HUDEP-2 (cell line): ENCODE measurements at regions not wholly inside any gene's neighbourhood (a gene's known extent, or its start where the extent isn't known, plus 50 kb on each side); places are given as distances from the start of the nearest gene placed in this dataset.
"Not testable (repeated sequence)": the region's sequence is repeated elsewhere in the genome, so short reads cannot be mapped to it uniquely, and the experiment has no call there.

Source experiments
- DNase-seq, 76 experiments: peaks; one replicate each; lab custom pipeline; 2025; ENCODE audit not compliant: unreplicated experiment in 76 of 76; lab: John Stamatoyannopoulos, UW

DNA sequence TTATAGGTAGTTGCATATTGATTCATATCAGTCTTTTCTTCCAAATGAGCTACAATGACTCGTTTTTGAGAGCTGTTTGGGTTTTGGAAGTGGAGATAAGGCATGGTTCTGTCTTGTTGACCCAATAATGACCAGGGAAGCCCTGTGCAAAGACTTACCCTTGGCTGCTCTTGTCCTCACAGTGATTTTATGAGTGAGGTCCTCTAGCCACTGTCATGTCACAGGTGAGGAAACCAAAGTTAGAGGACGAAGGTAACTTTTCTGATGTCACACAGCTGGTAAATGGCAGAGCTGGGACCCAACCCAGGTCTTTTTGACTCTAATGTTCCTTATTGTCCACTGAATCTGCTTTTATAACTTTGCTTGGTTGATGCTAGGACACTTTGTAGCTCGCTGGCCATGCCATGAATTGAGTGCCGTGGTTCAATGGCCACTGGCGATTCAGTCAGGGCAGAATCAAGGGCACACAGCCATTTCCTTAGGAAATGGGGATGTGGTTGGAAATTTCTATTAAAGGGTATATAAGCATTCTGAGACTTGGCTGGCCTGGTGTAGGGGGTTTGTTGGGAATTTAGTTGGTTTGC, 249.1 kb downstream of the GOLGA6L6 start:
- DNase-seq: not testable (repeated sequence)

DNA sequence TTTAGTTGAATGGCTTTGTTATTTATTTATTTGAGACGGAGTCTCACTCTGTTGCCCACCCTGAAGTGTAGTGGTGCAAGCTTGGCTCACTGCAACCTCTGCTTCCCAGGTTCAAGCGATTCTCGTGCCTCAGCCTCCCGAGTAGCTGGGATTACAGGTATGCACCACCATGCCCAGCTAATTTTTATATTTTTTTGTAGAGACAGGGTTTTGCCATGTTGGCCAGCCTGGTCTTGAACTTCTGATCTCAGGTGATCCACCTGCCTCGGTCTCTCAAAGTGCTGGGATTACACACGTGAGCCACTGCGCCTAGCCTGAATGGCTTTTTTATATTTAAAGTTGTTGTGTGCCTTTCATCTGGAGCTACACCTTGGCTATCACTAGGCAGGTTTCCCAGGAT, 250.0 kb downstream of the GOLGA6L6 start:
- not testable (repeated sequence) for DNase-seq

DNA sequence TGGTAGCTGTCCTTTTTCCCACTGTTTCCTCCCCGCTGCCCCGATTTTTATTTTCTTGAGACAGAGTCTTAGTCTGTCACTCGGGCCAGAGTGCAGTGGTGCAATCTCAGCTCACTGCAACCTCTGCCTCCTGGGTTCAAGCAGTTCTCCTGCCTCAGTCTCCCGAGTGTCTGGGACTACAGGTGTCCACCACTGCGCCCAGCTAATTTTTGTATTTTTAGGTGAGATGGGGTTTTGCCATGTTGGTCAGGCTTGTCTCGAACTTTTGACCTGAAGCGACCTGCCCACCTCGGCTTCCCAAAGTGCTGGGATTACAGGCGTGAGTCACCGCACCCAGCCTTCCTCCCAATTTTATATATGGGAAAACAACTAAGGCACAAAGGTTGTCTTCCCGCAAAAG, 251.0 kb downstream of the GOLGA6L6 start:
- DNase-seq: not testable (repeated sequence)

DNA sequence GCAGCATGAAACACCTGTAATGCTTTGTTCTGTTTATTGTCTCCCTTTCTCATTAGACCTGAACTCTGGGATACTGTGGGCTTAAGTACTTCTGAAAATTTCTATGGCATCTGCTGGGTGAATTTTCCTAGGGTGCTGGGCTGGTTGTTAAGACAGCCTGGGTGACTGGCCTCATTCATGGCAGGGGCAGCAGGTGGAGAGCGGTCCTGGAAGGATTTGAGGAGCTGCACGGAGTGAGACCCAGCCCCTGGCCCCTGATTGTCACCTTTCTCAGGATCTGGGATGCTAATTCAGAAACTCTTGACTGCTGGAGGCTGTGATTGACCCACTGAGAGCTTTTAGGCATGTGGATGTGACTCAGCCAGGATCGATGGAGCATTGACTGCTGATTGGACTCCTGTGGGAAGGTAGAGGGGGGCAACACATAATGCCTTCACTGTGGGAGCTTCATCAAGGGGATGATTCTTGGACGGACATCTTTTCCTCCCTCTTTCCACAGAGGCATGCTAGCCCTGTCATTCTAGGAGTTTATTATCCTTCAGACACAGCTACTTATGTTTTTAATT, 252.0 kb downstream of the GOLGA6L6 start:
- DNase-seq: not testable (repeated sequence)

DNA sequence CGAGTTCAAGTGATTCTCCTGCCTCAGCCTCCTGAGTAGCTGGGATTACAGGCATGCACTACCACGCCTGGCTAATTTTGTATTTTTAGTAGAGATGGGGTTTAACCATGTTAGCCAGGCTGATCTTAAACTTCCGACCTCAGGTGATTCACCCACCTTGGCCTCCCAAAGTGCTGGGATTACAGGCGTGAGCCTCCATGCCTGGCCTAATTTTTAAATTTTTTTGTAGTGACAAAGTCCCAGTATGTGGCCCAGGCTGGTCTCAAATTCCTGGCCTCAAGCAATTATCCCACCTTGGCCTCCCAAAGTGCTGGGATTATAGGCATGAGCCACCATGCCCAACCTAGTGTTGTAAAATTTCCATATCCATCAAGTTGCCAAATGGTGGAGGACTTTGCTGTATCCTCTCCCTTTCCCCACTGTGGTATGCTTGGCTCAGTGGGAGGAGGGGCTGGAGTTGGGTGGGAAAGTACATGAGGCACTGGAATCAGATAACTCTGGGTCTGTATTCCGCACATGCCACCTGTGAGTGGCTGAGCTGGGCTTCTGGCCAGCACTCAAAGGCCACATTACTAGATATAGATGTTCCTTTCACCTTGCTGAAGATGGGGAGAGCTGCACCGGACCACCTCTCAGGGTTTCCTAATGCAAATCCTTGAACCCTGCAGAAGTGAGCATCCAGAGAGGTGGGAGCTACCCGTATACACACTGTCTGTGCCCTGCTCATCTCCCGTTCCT, 252.6 kb downstream of the GOLGA6L6 start:
- DNase-seq: not testable (repeated sequence)

DNA sequence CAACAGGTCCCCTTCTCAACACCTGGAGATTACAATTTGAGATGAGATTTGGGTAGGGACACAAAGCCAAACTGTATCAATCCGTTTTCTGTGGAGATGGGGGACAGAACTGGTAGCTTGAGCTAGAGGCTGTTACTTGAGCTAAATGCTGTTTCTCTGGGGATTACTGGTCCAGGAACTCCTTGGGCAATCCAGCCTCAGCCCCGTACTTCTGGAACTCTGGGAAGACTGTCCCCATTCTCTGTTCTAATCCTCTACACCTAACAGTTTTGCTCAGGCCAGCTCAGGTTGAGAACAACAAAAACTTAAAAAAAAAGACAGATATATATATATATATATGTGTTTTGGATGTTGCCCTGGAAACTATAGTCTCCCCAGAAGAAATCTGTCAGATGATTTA, 255.0 kb downstream of the GOLGA6L6 start:
- not testable (repeated sequence) for DNase-seq

DNA sequence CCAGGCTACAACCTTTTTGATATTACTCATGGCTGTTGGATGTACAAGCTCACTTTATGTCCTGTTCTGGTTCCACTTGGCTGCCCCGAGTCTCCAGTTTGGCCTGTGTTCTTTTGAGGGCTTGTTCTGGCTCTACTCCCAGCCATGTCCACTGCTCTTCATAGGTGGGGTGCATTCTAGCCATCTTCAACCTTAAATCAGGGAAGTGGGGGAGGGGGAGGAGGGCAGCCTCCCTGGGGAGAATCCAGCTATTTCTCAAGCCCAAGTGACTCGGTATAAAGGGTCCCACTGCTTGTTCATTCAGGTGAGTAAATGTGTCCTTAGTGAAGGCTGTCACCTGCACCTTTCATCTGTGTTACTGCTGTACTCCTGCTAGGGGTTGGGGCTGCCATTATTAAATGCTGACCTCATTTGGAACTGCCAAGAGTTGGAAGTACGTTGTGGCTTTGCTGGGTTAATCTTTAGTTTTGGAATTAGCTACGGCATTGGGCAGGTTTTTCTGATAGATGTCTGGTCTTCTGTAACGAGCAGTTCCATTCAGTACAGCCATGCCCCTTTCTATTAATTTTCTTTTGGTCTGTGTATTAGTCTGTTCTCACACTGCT, 255.8 kb downstream of the GOLGA6L6 start:
- DNase-seq: not testable (repeated sequence)

DNA sequence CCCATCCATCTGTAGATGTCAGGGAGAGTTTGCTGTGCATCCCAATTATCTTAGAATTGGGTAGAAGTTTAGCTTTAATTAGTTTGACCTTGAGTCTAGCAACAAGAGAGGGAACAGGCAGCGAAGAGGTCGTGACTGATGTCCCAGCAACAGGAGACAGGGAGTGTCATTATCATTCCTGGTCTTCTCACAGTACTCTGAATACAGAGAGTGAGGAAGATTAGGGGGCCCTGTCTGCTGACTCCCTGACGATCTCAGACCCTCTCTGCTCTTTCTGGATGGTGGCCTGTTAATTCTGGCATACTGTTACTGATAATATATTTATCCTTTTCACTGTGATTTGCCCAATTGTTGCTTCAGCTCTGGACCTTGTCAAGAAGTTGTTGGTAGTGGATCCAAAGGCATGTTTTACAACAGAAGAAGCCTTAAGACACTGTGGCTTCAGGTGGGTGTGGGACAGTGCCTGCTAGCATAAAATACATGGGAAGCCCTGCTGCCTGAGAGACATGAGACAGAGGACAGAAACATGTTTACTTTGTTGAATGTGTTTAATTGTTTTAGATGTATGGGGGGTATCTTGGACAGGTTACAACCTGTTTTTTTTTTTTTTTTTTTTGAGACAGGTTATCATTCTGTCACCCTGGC, 256.6 kb downstream of the GOLGA6L6 start:
- DNase-seq: not testable (repeated sequence)

DNA sequence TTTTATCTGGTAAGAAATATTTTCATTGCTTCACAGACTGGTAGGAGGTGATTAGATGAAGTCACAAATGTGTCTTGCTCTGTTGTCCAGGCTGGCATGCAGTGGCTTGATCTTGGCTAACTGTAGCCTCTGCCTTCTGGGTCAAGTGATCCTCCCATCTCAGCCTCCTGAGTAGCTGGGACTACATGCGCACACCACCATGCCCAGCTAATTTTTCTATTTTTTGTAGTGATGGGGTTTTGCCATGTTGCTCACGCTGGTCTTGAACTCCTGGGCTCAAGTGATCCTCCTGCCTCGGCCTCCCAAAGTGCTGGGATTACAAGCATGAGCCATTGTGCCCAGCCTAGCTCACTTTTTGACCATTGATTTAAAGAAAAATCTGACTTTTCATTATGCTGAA, 257.9 kb downstream of the GOLGA6L6 start:
- not testable (repeated sequence) for DNase-seq

DNA sequence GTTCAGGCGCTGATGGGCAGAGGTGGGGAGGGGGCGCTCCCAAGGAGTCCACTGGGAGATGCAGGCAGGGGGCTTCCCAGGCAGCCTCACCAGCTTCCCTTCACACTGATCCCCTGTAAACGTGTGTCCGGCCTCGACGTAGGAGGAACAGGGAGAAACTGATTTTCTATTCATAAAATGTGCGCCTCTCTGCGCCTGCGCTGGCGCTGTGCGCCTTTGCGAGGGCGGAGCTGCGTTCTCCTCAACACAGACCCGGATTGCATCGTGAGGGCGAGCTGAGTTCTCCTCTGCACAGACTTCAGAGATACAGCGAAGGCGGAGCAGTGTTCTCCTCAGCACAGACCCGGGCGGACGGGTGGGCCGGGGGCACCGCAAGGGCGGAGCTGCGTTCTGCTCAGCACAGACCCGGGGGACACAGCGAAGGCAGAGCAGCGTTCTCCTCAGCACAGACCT, 259.1 kb downstream of the GOLGA6L6 start:
- not testable (repeated sequence) for DNase-seq

DNA sequence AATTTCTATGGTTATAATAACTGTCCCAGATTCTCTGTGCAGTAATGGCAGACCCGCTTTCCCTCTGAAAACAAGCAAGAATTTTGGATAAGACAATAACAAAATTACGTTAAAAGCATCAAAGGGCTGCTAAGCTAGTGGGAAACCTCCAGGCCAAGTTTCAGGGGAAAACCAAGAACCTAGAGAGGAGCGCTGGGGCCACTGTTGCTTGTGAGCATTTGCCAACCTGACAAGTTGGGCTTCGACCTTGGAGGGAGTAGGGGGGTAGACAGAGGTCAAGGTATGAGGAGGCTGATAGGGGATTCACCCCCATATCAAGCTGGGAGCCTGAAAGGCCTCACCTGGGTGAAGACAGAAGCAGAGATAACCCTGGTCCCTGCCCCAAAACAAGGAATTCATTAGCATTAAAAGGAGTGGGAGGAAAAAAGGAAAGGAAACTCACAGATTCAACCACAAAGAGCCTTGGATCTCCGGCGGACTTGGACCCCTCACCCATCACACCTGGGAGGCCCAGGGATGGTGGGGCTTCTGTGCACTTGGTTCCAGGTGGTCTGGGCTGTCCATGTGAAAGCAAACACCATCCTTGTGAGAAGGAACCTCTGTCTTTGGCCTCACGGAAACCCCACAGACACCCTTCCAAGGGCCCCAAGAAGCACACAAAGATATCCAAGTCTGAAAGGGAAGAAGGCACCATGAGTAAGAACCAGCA, 259.9 kb downstream of the GOLGA6L6 start:
- DNase-seq: not testable (repeated sequence)

DNA sequence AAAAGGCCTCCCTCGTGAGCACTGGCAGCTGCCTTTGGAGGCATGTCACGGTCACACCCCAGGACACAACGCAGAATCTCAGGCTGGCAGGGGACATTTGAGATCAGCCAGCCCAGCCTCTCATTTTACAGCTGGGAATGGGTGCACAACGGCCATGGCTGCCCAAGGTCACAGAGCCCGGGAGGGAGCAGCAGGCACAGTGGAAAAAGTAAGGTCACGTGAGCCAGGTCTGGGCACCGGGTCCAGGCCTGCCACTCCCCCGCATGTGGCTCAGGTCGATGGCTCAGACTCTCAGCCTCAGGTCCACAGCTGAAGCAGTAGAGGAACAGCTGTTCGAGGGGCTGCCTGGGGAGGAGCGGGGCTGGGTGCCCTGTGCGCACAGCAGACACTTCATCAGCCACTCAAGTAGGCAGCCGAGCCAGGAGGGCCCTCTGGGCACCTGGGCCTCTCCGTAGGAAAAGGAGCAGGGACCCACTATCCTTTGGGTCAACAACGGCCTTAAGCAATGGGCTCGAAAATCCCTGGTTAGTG, 260.6 kb downstream of the GOLGA6L6 start:
- DNase-seq: no peak

DNA sequence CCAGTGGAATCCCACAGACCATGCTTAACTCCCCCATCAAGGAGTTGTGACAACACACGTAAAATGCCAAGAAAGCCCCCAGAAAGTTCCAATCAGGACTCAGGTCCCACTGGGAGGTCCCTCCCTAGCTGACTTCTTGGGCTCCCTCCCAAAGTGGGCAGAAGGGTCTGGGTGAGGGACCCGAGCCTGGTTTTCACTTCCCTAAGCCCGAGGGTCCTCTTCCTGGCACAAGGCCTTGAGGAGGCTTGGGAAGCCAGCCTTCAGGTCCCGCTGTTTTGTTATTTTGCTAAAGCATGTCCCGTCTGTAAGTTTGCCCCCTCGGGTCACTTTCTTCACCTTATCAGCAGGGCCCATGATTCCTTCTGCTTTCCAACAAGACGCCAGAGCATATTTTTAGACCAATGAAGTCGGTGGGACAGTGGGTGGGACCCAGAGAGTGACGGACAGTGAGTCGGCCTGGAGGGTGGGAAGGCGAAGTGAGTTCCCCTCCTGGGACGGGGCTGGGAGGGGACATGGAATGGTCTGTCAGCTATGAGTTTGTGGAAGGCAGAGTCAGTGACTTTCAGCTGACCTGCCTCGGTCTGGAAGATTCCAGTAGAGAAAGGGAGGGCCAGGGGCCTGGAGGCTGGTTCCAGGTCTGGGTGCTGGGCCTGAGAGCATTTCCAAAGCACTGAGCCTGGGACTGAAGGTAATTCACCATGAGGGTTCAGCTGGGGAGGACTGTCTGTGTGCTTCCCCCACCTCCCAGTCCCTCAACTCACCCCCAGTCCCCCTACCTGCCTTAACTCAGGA, 261.3 kb downstream of the GOLGA6L6 start:
- DNase-seq: not testable (repeated sequence)

DNA sequence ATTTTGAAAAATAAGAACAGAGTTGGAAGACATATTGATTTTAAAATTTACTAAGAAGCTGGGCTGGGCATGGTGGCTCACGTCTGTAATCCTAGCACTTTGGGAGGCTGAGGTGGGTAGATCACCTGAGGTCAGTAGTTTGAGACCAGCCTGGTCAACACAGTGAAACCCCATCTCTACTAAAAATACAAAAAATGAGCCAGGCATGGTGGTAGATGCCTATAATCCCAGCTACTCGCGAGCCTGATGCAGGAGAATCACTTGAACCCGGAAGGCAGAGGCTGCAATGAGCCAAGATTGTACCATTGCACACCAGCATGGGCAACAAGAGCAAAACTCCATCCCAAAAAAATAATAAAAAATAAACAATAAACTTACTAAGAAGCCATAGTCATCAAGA, 262.5 kb downstream of the GOLGA6L6 start:
- DNase-seq: not testable (repeated sequence)

DNA sequence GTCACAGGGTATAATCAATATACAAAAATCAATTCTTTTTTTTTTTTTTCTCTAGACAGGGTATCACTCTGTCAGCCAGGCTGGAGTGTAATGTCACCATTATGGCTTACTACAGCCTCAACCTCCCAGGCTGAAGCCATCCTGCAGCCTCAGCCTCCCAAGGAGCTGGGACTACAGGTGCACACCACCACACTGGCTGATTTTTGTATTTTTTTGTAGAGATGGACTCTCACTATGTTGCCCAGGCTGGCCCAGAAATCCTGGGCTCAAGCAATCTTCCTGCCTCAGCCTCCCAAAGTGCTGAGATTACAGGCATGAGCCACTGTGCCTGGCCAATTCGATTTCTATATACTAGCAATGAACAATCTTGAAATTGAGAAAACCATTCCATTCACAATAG, 263.2 kb downstream of the GOLGA6L6 start:
- DNase-seq: not testable (repeated sequence)

DNA sequence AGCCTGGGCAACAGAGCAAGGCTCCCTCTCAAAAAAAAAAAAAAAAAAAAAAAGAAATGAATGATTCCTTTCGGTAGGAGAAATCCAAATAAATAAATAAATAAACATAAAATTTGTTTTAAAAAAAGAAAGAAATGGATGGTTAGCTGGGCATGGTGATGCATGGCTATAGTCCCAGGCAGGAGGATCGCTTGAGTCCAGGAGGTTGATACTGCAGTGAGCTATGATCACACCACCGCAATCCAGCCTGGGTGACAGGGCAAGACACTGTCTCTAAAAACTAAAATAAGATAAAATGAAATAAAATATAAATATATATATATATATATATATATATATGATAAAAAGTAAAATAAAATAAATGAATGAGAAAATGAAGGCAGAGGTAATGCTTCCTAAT, 264.1 kb downstream of the GOLGA6L6 start:
- not testable (repeated sequence) for DNase-seq

DNA sequence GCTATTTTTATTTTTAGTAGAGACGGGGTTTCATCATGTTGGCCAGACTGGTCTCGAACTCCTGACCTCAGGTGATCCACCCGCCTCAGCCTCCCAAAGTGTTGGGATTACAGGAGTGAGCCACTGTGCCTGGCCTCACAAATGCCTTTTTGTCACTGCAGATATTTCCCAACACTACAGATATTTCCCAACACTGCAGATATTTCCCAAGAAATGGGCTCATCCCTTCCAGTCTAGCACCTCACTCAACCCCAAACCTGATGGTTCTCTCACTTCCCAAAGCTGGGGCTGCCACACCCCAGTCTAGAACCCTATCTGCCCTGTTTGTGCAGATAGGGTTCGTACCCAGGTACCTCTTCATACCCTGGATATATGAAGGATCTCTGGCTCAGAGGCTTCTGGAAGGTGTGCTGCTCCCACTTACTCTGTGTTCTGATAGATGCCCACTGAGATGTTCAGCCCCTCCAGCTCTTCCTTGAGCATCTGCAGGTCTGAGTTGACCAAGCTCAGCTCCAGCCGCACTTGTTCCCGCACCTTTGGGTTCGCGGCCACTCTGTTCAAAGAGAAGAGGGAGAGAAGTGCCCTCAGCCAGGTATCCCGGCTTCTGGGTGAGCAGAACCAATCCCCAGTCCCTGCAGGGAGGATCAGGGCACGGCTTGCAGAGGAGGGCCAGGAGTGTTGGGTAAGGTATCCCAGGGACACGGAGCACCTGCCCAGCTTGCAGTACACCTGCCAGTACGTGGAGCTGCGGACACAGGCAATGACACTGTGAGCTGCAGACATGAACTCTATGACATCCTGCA, 265.1 kb downstream of the GOLGA6L6 start:
- DNase-seq: not testable (repeated sequence)

DNA sequence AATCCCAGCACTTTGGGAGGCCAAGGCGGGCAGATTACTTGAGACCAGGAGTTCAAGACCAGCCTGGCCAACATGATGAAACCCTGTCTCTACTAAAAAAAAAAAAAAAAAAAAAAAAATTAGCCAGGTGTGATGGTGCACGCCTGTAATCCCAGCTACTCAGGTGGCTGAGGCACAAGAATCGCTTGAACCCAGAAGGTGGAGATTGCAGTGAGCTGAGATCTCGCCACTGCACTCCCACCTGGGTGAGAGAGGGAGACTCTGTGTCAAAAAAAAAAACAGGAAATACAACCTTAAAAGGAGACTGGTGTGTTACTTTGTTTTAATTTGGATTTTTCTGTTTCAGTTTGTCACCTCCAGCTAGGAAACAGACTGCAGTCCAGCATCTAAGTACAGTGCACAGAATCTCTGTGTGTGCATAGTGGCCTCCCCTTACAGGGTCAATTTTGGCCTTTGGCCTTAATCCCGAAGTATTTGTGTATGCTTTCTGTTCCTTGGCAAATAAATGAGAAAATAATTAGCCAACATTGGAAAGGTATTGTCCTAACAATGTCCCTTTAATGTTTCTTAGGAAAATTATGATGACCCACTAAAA, 266.1 kb downstream of the GOLGA6L6 start:
- DNase-seq: not testable (repeated sequence)
